NCI-H226 (cell line): ENCODE measurements at regions not wholly inside any gene's neighbourhood (a gene's known extent, or its start where the extent isn't known, plus 50 kb on each side); places are given as distances from the start of the nearest gene placed in this dataset.
"Not testable (repeated sequence)": the region's sequence is repeated elsewhere in the genome, so short reads cannot be mapped to it uniquely, and the experiment has no call there.

ENCODE experiments used
- DNase-seq: peaks from one replicate; pipeline ENCODE4 v3.0.0-alpha.2; 2015

- DNase-seq = no peak
Measured at GRCh38 chr16:66265048-66265415, 101.5 kb upstream of the CDH5 start.

DNA sequence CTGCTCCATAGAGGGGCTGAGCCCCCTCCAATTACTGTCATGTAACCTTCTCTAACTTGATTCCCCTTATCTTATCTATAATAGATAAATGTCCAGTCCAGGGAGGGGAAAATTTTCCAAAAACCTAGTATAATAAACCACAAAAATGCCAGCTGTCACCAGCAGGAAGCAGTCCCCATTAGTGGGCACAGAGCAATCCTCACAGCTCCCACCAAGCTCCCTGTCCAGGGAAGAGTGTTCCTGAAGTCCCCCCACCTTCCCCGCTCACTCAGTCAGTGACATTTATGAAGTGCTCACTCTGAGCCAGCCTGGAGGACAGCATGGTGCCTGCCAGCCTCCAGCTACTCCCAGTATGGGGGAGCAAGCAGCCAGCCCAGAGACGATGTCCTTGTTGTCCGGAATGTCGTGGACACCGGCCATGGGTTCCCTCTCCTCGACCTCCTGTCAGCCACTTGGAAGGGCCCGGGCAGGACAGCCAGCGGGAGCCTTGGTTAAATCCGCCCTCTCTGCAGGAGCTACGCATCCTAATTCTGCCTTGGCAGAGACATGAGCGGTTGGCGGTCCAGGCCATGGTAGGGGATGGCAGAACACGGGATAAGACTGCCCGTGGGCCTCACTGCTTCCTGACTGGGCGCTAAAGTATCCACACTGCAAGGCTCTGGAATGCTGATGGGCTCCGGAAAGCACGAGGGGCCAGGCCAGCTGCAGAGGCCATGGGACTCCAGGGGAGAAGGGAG lies 102.0 kb upstream of the CDH5 start:
- DNase-seq = no peak

GRCh38 chr16:66263973-66264310 lies 102.5 kb upstream of the CDH5 start:
- no peak for DNase-seq

DNA sequence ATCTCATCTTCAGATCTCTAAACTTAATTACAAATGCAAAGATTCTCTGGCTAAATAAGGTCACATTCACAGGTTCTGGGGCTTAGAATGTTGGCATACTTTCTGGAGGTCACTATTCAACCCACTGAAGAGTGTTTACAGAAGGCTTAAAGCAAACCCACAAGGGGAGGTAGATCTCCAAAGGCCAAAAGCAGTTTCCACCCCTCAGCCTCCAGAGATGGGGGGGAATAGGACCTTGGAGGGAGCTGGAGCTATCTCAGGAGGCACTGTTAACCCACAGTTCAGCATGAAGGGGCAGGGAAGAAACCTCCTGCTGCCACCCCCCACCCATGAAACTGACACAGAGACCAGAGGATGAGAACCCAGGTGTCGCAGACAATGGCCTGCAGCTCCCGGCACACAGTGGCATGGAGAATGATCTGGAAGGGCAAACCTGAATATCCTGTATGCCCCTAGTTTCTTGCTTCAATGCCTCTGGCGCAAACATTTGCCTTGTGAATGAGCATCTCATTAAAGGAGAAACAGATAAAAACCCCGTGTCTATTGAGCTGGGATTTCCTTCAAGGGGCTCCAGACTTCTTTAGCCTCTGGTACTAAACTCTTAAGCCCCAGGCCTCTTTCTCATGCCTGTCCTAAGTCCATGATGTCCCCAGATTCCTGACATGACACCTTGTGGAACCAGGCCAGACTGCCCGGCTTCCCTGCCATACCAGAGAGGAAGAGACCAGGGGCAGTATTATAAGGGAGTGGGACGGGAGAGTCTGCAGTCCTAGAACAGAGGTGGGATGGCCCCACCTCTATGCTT lies 103.1 kb upstream of the CDH5 start:
- no peak for DNase-seq

DNA sequence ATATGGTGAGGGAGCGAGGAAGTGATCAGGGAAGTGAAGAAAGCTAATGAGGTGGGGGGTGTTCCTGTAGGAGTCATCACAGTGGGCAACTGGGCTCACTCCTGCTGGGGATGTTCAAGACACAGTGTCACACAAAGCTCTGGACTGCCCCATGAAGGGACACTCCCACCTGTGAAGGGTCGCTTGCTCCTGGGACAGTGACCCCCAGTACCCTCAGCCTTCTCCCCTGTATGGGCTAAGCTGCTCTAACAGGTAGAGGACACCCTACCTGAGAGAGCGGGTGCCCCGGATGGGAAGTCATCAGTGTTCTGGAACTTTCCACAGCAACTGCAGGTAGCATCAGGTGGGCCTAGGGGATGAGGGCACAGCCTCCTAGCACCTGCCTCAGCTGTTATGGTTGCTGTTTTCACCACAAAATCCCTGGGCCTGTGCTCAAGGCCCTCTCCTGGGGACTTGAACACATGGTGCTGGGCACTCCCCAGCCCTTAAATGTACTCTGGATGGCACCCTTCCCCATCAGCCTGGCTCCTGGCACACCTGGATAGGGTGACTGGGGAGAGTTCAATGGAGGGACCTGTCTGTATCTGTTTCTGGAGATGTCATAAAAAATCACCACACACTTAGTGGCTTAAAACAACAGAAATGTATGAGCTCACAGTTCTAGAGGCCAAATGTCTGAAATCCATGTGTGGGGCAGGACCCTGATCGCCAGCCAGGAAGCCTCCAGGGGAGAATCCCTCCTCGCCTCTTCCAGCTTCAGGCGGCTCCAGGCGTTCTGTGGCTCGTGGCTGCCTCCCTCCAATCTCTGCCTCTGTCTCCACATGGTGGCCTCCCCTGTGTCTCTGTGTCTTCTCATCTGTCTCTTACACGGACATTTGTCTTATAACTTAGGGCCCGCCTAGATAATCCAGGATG lies 104.0 kb upstream of the CDH5 start:
- no peak for DNase-seq

GRCh38 chr16:66261826-66262225 lies 104.7 kb upstream of the CDH5 start:
- DNase-seq = no peak

- DNase-seq = no peak
Measured at GRCh38 chr16:66260522-66261254, 105.8 kb upstream of the CDH5 start.

DNA sequence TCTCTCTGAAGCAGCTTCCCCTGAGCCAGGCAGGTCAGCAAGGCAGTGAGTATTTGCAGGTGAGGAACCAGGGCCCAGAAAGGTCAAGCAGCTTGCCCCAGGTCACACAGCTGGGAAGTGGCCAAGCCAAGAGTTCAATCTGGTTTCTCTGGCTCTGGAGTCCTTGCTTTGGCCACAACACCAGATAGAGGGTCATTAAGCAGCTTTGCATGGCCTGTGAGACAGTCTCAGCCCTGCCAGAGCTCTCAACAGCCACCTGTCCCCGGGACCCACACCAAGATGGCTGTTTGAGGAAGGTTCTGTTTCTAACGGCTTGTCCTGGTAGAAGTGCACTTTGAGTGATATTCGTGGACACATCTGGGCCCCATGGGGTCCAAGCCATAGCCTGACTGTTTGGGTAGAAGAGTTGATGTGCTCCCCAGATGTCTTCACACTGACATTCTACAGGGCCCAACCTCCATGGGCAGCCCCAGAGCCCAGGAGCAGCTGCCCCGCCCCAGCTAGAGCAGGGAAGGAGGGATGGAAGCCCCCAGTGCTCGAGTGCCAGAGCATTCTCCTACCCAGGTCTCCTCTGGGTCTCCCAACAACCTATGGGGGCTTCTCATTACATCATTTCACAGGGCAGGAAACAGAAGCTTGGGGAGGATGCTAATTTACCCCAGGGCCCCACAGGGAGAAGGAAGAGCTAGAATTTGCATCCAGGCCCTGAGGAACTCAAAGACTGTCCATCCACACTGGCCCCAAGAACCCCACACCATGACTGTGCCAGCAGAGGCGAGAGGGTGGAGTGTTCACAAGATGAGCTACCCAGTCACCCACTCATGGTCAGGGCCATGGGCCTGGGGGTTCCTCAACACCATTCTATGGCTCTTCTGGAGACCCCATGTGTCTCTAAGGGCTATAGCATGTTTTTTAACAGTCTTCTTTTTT lies 107.3 kb upstream of the CDH5 start:
- no peak for DNase-seq

- DNase-seq = no peak
Measured at GRCh38 chr16:66256919-66257318, 109.6 kb upstream of the CDH5 start.

DNA sequence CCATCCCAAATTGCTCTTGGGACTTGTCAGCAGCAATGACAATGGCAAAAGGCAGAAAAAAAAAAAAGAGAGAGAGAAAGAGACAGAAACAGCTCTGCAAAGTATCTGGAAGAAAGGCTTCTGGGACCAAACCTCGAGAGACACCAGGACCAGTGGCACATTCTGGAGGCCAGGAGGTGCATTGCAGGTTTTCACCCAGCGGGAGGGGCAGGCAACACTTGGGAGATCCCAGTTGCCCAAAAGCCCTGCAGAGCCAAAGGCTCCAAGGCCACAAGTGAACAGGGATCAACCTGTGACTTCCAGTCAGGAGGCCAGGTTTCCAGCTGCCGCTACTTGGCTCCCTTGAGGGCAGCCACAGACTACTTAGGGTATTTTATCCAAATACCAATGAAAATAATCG lies 110.8 kb upstream of the CDH5 start:
- no peak for DNase-seq

- DNase-seq = no peak
Measured at GRCh38 chr16:66254751-66255150, 111.7 kb upstream of the CDH5 start.

- DNase-seq = no peak
Measured at GRCh38 chr16:66254106-66254505, 112.4 kb upstream of the CDH5 start.

DNA sequence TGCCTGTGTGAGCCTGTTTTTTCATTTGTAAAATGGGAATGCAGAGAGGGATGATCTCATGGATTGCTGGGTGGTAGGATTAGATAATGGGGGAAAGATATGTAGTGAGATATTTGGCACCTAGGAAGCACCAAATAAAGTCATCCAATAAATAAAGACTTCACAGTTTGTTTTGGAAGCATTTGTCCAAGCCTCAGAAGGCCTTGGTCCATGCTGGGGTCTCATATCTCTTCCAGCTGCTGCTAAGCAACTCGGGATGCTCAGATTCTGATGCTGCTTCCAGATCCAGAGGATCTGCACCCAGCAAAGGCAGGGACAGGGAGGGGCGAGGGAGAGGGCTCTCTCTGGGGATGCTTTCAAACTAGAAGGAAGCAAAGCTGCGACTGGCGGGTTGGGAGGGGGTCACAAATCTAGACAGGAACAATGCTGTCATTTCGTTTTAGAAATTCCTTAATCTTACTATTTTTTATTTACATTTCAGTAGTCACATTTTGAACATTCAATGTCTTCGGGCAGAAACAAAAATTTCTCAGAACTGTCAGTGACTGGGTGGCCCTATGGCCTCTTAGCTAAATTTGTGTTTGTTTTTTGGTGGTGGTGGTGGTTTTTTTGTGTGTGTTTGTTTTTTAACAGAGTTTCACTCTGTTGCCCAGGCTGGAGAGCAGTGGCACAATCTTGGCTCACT lies 114.9 kb upstream of the CDH5 start:
- no peak for DNase-seq

- no peak for DNase-seq
Measured at GRCh38 chr16:66250686-66251431, 115.6 kb upstream of the CDH5 start.

DNA sequence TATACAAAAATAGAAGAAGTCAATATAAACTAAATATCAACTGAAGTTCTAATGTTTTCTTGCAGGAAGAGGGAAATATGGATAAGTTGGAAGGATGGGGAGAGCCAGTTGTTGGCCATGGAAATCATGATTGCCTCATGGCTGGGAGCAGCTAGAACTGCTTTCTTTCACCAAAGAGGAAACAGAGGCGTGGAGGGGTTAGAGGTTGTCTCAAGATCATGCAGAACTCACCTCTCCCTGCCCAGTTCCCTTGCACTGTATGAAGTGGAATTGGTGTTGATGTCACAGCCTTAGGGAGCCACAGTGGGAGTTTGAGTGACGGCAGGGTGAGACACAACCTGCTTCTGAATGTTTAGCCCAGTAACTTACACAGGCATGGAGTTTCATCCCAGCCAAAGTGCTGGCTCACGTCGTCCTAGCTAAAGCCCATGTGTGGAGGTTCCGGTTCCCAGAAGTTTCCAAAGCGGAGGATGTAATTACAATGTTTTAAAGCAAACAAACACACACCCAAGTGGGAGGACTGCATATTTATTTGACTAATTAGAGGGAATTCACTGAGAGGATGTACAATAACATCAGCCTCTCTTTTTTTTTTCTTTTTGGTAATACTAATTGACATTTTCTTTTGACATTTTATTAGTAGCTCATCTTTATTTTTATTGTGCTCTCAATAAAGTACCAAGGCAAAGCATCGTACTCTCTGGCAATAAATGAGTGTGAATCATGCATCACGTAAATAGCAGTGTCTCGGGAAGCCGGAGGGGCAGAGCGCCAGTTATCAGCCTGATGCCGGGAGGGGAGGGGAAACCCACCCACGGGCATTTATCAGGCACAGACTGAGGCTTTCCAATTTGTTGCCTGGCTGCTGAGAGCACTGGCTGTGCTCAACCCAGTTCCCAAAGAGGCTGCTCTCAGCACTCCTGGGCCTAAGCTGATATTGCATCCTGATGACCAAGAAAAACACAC lies 118.7 kb upstream of the CDH5 start:
- DNase-seq = no peak

DNA sequence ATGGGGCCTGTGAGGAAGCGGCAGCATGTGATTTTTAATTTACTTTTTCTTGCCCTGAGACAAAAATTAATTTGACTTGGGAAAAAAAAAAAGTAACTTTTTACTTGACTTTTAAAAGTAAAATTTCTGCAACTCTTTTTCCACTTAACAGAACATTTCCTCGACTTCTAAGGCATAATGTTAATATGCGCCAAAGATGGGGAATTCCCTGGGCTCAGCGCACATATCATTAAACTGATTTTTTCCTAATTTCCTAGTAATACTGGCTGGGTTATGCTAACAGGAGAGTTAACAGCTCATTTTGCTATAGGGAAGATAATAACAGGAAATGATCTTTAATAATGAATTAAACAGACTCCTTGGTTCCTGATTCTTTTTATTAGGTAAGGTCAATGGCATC lies 120.6 kb upstream of the CDH5 start:
- DNase-seq = no peak

- peak; percentile 23 for DNase-seq
Measured at GRCh38 chr16:66245072-66245471, 121.4 kb upstream of the CDH5 start.

- no peak for DNase-seq
Measured at GRCh38 chr16:66242672-66243071, 123.8 kb upstream of the CDH5 start.

DNA sequence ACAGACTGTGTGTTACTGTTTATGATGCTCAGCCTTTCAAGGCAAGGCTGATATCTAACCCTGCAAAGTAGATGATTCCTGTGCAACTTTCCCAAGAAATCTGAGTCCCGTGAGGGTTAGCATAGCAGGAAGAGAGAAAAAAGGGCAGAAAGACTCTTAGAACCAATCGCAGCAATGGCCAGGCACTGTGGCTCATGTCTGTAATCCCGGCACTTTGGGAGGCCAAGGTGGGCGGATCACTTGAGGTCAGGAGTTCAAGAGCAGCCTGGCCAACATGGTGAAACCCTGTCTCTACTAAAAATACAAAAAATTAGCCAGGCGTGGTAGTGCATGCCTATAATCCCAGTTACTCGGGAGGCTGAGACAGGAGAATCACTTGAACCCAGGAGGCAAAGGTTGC lies 124.3 kb upstream of the CDH5 start:
- not testable (repeated sequence) for DNase-seq
